GM19397 (cell line): ENCODE measurements at regions not wholly inside any gene's neighbourhood (a gene's known extent, or its start where the extent isn't known, plus 50 kb on each side); places are given as distances from the start of the nearest gene placed in this dataset.
"Not testable (repeated sequence)": the region's sequence is repeated elsewhere in the genome, so short reads cannot be mapped to it uniquely, and the experiment has no call there.

Experiments used
- ATAC-seq: cut with Tn5 transposase; IDR thresholded peaks from one replicate; pipeline ENCODE4 v1.9.1; 2021; ENCODE audit warnings: mild to moderate bottlenecking, moderate library complexity; ENCODE audit not compliant: unreplicated experiment

GRCh38 chrX:10676235-10676957 is 56.0 kb upstream of the MID1 start:
- no peak for ATAC-seq

GRCh38 chrX:10677490-10677889 is 57.1 kb upstream of the MID1 start:
- no peak for ATAC-seq

- no peak for ATAC-seq
These were observed 59.0 kb upstream of the MID1 start for GRCh38 chrX:10679387-10679786.

- ATAC-seq = no peak
These were observed 60.8 kb upstream of the MID1 start for GRCh38 chrX:10681167-10681566.

GRCh38 chrX:10683631-10684030 is 63.2 kb upstream of the MID1 start:
- not testable (repeated sequence) for ATAC-seq

GRCh38 chrX:10685923-10686595 is 65.7 kb upstream of the MID1 start:
- no peak for ATAC-seq

GRCh38 chrX:10691751-10692150 is 71.4 kb upstream of the MID1 start:
- ATAC-seq = not testable (repeated sequence)

GRCh38 chrX:10697616-10698317 is 77.4 kb upstream of the MID1 start:
- ATAC-seq = no peak

- no peak for ATAC-seq
These were observed 77.9 kb upstream of the MID1 start for GRCh38 chrX:10698318-10698640.

GRCh38 chrX:10702031-10702430 is 81.6 kb upstream of the MID1 start:
- ATAC-seq = no peak

- ATAC-seq = not testable (repeated sequence)
These were observed 86.0 kb upstream of the MID1 start for GRCh38 chrX:10706342-10706741.

GRCh38 chrX:10707773-10708172 is 87.4 kb upstream of the MID1 start:
- no peak for ATAC-seq

- ATAC-seq = no peak
These were observed 88.9 kb upstream of the MID1 start for GRCh38 chrX:10709276-10709675.

GRCh38 chrX:10714531-10714930 is 94.1 kb upstream of the MID1 start:
- ATAC-seq = no peak

GRCh38 chrX:10722851-10723250 is 102.5 kb upstream of the MID1 start:
- ATAC-seq = no peak

- no peak for ATAC-seq
These were observed 104.7 kb upstream of the MID1 start for GRCh38 chrX:10725071-10725470.

- no peak for ATAC-seq
These were observed 106.3 kb upstream of the MID1 start for GRCh38 chrX:10726647-10727046.

GRCh38 chrX:10728806-10729389 is 108.5 kb upstream of the MID1 start:
- no peak for ATAC-seq

GRCh38 chrX:10739426-10739825 is 119.0 kb upstream of the MID1 start:
- ATAC-seq = no peak

- no peak for ATAC-seq
These were observed 120.6 kb upstream of the MID1 start for GRCh38 chrX:10741003-10741402.

- no peak for ATAC-seq
These were observed 121.2 kb upstream of the MID1 start for GRCh38 chrX:10741550-10741949.

GRCh38 chrX:10743476-10743875 is 123.1 kb upstream of the MID1 start:
- no peak for ATAC-seq
